OCI-LY1 (cell line): ENCODE measurements at regions not wholly inside any gene's neighbourhood (a gene's known extent, or its start where the extent isn't known, plus 50 kb on each side); places are given as distances from the start of the nearest gene placed in this dataset.

Source experiments
- H2AFZ ChIP-seq: fragments of 200-600 bp; sonication (generic), shearing (Covaris generic); 2 replicates; pipeline ENCODE4 v1.6.0; 2014; ENCODE audit warnings: antibody characterized with exemption, mild to moderate bottlenecking, low read length
- H3F3A ChIP-seq: fragments of 200-600 bp; sonication (generic), shearing (Covaris generic); 2 replicates; pipeline ENCODE4 v1.6.0; 2014; ENCODE audit warnings: mild to moderate bottlenecking, antibody characterized with exemption, low read length, moderate library complexity; ENCODE audit not compliant: insufficient read depth
- H3K27ac ChIP-seq: fragments of 200-600 bp; sonication (generic); 2 replicates; pipeline ENCODE4 v1.5.1; 2014; ENCODE audit warnings: low read length, mixed run types, mild to moderate bottlenecking, low read depth; ENCODE audit not compliant: poor library complexity, severe bottlenecking
- H3K27me3 ChIP-seq: fragments of 200-600 bp; sonication (generic); 2 replicates; pipeline ENCODE4 v1.6.0; 2014; ENCODE audit warnings: antibody characterized with exemption, mild to moderate bottlenecking, low read length, moderate library complexity; ENCODE audit not compliant: insufficient read depth
- H3K36me3 ChIP-seq: fragments of 200-600 bp; sonication (generic); 2 replicates; pipeline ENCODE4 v1.6.1; 2014; ENCODE audit warnings: mild to moderate bottlenecking, antibody characterized with exemption, low read length, moderate library complexity, mixed read lengths; ENCODE audit not compliant: insufficient read depth
- H3K4me1 ChIP-seq: fragments of 200-600 bp; sonication (generic); 2 replicates; pipeline ENCODE4 v1.5.1; 2014; ENCODE audit warnings: mild to moderate bottlenecking, low read length, moderate library complexity; ENCODE audit not compliant: insufficient read depth, severe bottlenecking
- H3K4me2 ChIP-seq: fragments of 200-600 bp; sonication (generic), shearing (Covaris generic); 2 replicates; pipeline ENCODE4 v1.6.1; 2014; ENCODE audit warnings: low read length
- H3K4me3 ChIP-seq: fragments of 200-600 bp; sonication (generic); 2 replicates; pipeline ENCODE4 v1.5.1; 2014; ENCODE audit warnings: low read length, low read depth, mild to moderate bottlenecking, mixed read lengths; ENCODE audit not compliant: poor library complexity, severe bottlenecking
- H3K79me2 ChIP-seq: fragments of 200-600 bp; shearing (Covaris generic); 2 replicates; pipeline ENCODE4 v1.6.1; 2016; ENCODE audit warnings: mixed run types, low read length, mixed read lengths; ENCODE audit not compliant: insufficient read depth
- H3K9ac ChIP-seq: fragments of 200-600 bp; sonication (generic), shearing (Covaris generic); 2 replicates; pipeline ENCODE4 v1.6.1; 2014; ENCODE audit warnings: mild to moderate bottlenecking, low read length, mixed read lengths
- H3K9me2 ChIP-seq: fragments of 200-600 bp; sonication (generic), shearing (Covaris generic); 2 replicates; pipeline ENCODE4 v1.6.1; 2014; ENCODE audit warnings: low read depth, mild to moderate bottlenecking, low read length, mixed read lengths
- H3K9me3 ChIP-seq: fragments of 200-600 bp; shearing (Covaris generic); 2 replicates; pipeline ENCODE4 v1.6.1; 2014; ENCODE audit warnings: low read length, mixed read lengths
- H4K20me1 ChIP-seq: fragments of 200-600 bp; sonication (generic), shearing (Covaris generic); 2 replicates; pipeline ENCODE4 v1.6.0; 2016; ENCODE audit warnings: mild to moderate bottlenecking, low read length; ENCODE audit not compliant: insufficient read depth
- EZH2 ChIP-seq: fragments of 200-600 bp; sonication (generic), shearing (Covaris generic); IDR thresholded peaks from 2 replicates; pipeline ENCODE4 v1.8.0; 2017; ENCODE audit warnings: borderline replicate concordance, mixed run types, mild to moderate bottlenecking, antibody characterized with exemption, low read length, moderate library complexity, mixed read lengths
- TF ChIP-seq, protein P1 (sequence below): fragments of 200-600 bp; sonication (generic), shearing (Covaris generic); IDR thresholded peaks from 2 replicates; pipeline ENCODE4 v1.5.1; 2017; ENCODE audit warnings: mild to moderate bottlenecking, antibody characterized with exemption, low read length, moderate library complexity, mixed read lengths

DNA sequence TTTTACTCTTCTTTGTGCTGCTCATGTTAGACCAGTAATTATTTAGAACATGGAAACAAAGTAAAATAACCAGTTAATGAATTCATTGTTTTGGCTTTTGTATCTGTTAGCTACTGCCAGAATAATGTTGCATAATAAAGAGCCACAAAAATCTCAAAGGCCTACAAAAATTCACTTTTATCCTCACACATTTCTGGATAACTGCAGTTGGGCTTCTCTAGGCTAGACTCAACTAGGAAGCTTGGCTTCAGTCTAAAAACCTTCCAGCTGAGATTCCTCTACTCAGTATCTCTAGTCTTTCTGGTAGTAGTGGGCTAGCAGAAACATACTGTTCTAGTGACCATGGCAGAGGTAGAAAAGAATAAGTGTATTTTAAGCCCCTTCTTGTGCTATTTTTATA lies 73.0 kb downstream of the FAT4 start:
- Histone ChIP-seq H3K9me2 (no peaks in the 10 kb centered on the region), H2AFZ (no peak overlapping the region), H3K9ac (no peak overlapping the region), H3K4me2 (no peak overlapping the region), H3F3A (no peaks in the 10 kb centered on the region), H3K4me3 (no peak overlapping the region), H3K27ac (no peak overlapping the region), H3K4me1 (no peaks in the 10 kb centered on the region), H3K79me2 (no peaks in the 10 kb centered on the region), H3K36me3 (no peaks in the 10 kb centered on the region), H4K20me1 (no peaks in the 10 kb centered on the region), H3K9me3 (no peaks in the 10 kb centered on the region), H3K27me3 (no peaks in the 10 kb centered on the region)
- no peak for TF ChIP-seq EZH2
- TF ChIP-seq, protein P1, sequence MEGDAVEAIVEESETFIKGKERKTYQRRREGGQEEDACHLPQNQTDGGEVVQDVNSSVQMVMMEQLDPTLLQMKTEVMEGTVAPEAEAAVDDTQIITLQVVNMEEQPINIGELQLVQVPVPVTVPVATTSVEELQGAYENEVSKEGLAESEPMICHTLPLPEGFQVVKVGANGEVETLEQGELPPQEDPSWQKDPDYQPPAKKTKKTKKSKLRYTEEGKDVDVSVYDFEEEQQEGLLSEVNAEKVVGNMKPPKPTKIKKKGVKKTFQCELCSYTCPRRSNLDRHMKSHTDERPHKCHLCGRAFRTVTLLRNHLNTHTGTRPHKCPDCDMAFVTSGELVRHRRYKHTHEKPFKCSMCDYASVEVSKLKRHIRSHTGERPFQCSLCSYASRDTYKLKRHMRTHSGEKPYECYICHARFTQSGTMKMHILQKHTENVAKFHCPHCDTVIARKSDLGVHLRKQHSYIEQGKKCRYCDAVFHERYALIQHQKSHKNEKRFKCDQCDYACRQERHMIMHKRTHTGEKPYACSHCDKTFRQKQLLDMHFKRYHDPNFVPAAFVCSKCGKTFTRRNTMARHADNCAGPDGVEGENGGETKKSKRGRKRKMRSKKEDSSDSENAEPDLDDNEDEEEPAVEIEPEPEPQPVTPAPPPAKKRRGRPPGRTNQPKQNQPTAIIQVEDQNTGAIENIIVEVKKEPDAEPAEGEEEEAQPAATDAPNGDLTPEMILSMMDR, result no peak

DNA sequence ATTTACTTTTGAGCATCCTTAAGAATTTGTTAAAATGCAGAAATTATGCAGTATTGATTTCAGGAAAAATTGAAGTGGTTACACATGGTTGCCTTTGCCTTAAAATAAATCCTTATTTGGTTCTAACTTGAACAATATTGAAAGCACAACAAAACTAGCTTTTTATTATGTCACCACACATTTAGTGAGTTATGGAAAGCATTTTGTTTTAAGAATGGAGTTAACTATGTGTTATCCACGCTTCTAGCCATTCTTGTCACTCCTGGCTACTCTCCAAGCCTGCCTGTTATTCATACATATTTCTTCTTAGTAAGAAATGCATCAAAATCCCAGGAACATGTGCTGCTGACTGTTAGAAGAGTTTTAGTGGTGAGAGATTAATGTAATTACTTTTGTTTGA lies 73.9 kb downstream of the FAT4 start:
- TF ChIP-seq EZH2, result no peak
- TF ChIP-seq, protein P1, result no peak
- no peaks in the 10 kb centered on the region for H3K4me1 ChIP-seq
- H3K9me2 ChIP-seq, result no peaks in the 10 kb centered on the region
- no peaks in the 10 kb centered on the region for H4K20me1 ChIP-seq
- H3K9me3 ChIP-seq, result no peaks in the 10 kb centered on the region
- H2AFZ ChIP-seq, result no peak overlapping the region
- H3F3A ChIP-seq, result no peaks in the 10 kb centered on the region
- no peak overlapping the region for H3K4me2 ChIP-seq
- H3K4me3 ChIP-seq, result no peak overlapping the region
- no peaks in the 10 kb centered on the region for H3K27me3 ChIP-seq
- no peaks in the 10 kb centered on the region for H3K79me2 ChIP-seq
- no peak overlapping the region for H3K9ac ChIP-seq
- no peak overlapping the region for H3K27ac ChIP-seq
- H3K36me3 ChIP-seq, result no peaks in the 10 kb centered on the region

DNA sequence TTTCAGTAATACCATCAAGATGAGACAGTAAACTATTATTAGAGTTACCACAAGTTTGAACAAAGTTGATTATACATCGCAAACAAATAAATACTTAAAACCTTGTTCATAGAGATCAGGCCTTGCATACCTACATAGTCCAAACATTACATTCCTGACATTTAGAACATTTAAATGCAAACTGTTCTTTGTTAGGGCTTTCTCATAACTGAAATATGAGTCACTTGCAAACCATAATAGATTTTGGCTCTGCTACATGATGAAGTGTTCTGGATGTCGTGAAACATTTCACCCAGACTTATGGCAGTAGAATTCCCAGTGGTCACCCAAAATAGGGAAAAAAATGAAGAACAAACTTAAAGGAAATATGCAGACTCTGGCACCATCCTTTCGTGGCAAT lies 75.0 kb downstream of the FAT4 start:
- H3K9me2 ChIP-seq, result no peaks in the 10 kb centered on the region
- H3K27me3 ChIP-seq, result no peaks in the 10 kb centered on the region
- H3K79me2 ChIP-seq, result no peaks in the 10 kb centered on the region
- H3K4me1 ChIP-seq, result no peaks in the 10 kb centered on the region
- H3K9me3 ChIP-seq, result no peaks in the 10 kb centered on the region
- H3K36me3 ChIP-seq, result no peaks in the 10 kb centered on the region
- H2AFZ ChIP-seq, result no peak overlapping the region
- no peaks in the 10 kb centered on the region for H4K20me1 ChIP-seq
- H3K4me3 ChIP-seq, result no peak overlapping the region
- H3K27ac ChIP-seq, result no peak overlapping the region
- TF ChIP-seq, protein P1, result no peak
- no peak for TF ChIP-seq EZH2
- H3F3A ChIP-seq, result no peaks in the 10 kb centered on the region
- H3K4me2 ChIP-seq, result no peak overlapping the region
- H3K9ac ChIP-seq, result no peak overlapping the region
